Activated naive CD4-positive, alpha-beta T cell treated with anti-CD3 and anti-CD28 coated beads, Interleukin-2, amount 50 U/mL, for 24 hours (primary cell): ENCODE measurements at regions not wholly inside any gene's neighbourhood (a gene's known extent, or its start where the extent isn't known, plus 50 kb on each side); places are given as distances from the start of the nearest gene placed in this dataset.

Experiments
- H3K27ac Mint-ChIP-seq: one replicate; pipeline ENCODE4 v1.8.0; 2021; ENCODE audit warnings: mild to moderate bottlenecking, mixed read lengths
- H3K27me3 Mint-ChIP-seq: one replicate; pipeline ENCODE4 v1.8.0; 2021; ENCODE audit warnings: mixed read lengths
- H3K36me3 Mint-ChIP-seq: one replicate; pipeline ENCODE4 v1.8.0; 2021; ENCODE audit warnings: mixed read lengths
- H3K4me1 Mint-ChIP-seq: one replicate; pipeline ENCODE4 v1.8.0; 2021; ENCODE audit warnings: mixed read lengths
- H3K4me3 Mint-ChIP-seq: one replicate; pipeline ENCODE4 v1.8.0; 2021; ENCODE audit warnings: mild to moderate bottlenecking, mixed read lengths
- H3K9me3 Mint-ChIP-seq: one replicate; pipeline ENCODE4 v1.8.0; 2021; ENCODE audit warnings: mixed read lengths

DNA sequence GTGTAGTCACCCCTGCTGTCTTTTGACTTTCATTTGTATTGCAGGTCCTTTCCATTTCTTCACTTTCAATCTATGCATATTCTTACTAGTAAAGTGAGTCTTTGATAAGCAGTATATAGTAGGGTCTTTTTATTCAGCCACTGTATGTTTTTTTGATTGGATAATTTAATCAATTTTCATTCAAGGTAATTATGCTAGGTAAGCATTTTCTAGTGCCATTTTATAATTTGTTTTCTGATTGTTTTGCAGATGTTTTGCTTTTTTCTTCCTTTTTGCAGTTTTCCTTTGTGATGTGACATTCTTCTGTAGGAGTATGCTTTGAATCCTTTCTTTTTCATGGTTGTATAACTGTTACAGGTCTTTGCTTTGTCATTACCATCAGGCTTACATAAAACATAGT, 504.3 kb upstream of the GBE1 start:
- Mint-ChIP-seq H3K4me3 (no peak overlapping the region), H3K27ac (no peak overlapping the region), H3K9me3 (peaks cover 5% of the 10 kb centered on the region), H3K36me3 (no peaks in the 10 kb centered on the region), H3K4me1 (no peaks in the 10 kb centered on the region), H3K27me3 (no peaks in the 10 kb centered on the region)

GRCh38 chr3:82262193-82262592, 500.7 kb upstream of the GBE1 start:
- Mint-ChIP-seq H3K27me3 (no peaks in the 10 kb centered on the region), H3K36me3 (no peaks in the 10 kb centered on the region), H3K9me3 (peaks cover 5% of the 10 kb centered on the region), H3K4me3 (no peak overlapping the region), H3K27ac (no peak overlapping the region), H3K4me1 (no peaks in the 10 kb centered on the region)

- Mint-ChIP-seq H3K4me3 (no peak overlapping the region), H3K27ac (no peak overlapping the region), H3K27me3 (no peaks in the 10 kb centered on the region), H3K4me1 (no peaks in the 10 kb centered on the region), H3K9me3 (peaks cover 5% of the 10 kb centered on the region), H3K36me3 (no peaks in the 10 kb centered on the region)
Observed at GRCh38 chr3:82261637-82262036, 500.2 kb upstream of the GBE1 start.

DNA sequence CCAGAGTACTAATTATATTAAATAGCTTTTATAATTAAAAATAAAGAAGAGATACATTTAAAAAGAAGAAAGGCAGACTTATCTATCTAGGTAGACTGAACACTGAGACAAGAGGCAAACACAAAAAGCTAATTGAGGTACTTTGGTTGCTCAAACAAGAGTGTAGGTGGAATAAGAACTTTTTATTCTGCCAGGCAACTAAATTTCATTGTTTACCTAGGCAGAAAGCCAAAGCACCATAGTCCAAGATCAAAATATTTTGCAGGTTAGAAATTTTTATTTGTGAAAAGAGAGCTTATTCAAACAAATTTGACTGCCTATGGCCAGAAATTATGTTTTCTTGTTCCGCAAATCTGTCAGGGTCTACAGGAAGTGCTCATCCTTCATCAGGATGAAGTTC, 499.6 kb upstream of the GBE1 start:
- no peaks in the 10 kb centered on the region for H3K4me1 Mint-ChIP-seq

GRCh38 chr3:82259994-82260393, 498.5 kb upstream of the GBE1 start:
- H3K4me1 Mint-ChIP-seq = no peaks in the 10 kb centered on the region
- H3K27me3 Mint-ChIP-seq = no peaks in the 10 kb centered on the region
- no peak overlapping the region for H3K27ac Mint-ChIP-seq
- H3K4me3 Mint-ChIP-seq = no peak overlapping the region
- H3K36me3 Mint-ChIP-seq = no peaks in the 10 kb centered on the region
- H3K9me3 Mint-ChIP-seq = peaks cover 5% of the 10 kb centered on the region

More for the DNA sequence above, 499.6 kb upstream of the GBE1 start:
- Mint-ChIP-seq H3K27ac (no peak overlapping the region), H3K9me3 (peaks cover 5% of the 10 kb centered on the region), H3K36me3 (no peaks in the 10 kb centered on the region), H3K4me3 (no peak overlapping the region), H3K27me3 (no peaks in the 10 kb centered on the region)

DNA sequence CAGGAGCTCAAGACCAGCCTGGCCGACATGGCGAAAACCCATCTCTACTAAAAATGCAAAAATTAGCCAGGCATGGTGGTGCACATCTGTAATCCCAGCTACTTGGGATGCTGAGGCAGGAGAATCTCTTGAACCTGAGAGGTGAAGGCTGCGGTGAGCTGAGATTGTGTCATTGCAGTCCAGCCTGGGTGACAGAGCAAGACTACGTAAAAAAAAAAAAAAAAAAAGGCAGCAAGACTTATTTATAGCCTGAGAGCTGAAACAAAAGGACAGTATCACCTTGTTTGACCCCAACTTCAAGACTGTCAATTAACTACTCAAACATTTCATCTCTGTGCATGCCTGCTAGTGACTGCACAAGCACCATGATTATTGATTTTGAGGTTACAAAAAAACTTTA, 478.9 kb upstream of the GBE1 start:
- no peaks in the 10 kb centered on the region for H3K4me1 Mint-ChIP-seq
- H3K27ac Mint-ChIP-seq = no peak overlapping the region
- H3K27me3 Mint-ChIP-seq = no peaks in the 10 kb centered on the region
- no peak overlapping the region for H3K4me3 Mint-ChIP-seq
- no peaks in the 10 kb centered on the region for H3K36me3 Mint-ChIP-seq
- peaks cover 5% of the 10 kb centered on the region for H3K9me3 Mint-ChIP-seq

DNA sequence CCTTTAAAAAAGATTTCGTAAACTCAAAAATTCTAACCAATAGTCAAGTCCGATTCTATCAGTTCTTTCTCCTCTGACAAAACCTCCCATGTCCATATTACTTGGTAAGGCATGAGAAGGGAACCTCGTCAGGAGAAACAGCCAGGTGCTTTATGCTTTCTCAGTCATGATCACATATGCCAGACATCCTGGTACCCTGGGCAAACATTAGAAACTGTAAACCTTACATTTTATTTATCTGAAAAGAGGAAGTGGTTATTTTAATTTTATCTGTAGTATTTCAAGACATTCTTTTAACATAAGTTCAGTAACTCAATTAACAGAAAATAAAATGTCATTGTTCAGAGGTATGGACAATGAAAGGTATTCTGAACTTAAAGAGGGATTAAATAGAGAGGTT, 474.8 kb upstream of the GBE1 start:
- peaks cover 4% of the 10 kb centered on the region for H3K9me3 Mint-ChIP-seq
- no peaks in the 10 kb centered on the region for H3K4me1 Mint-ChIP-seq
- H3K36me3 Mint-ChIP-seq = no peaks in the 10 kb centered on the region
- no peak overlapping the region for H3K27ac Mint-ChIP-seq
- no peaks in the 10 kb centered on the region for H3K27me3 Mint-ChIP-seq
- H3K4me3 Mint-ChIP-seq = no peak overlapping the region

DNA sequence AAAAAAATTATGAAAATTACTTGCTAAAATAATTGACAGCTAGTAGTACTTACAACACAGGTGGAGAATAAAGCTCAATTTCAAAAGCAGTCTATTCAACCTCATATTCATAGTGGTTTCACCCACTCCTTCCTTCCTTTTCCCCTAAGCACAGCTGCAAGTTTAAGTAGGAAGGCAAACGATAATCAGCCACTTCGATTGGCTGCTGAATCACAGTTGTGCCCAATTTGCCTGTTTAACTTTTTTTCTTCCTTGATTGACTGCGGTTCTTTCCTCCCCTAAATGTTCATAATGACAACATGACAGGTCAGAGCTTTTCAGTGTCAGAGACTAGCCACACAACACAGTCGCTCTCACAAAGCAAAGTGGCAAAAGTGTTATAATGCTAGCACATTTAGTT, 468.0 kb upstream of the GBE1 start:
- Mint-ChIP-seq H3K27ac (no peak overlapping the region), H3K9me3 (no peaks in the 10 kb centered on the region)

GRCh38 chr3:82224661-82225060, 463.2 kb upstream of the GBE1 start:
- Mint-ChIP-seq H3K36me3 (no peaks in the 10 kb centered on the region), H3K4me1 (peaks cover 3% of the 10 kb centered on the region), H3K4me3 (no peak overlapping the region), H3K27me3 (no peaks in the 10 kb centered on the region), H3K27ac (no peak overlapping the region), H3K9me3 (no peaks in the 10 kb centered on the region)

More for the DNA sequence above, 468.0 kb upstream of the GBE1 start:
- no peaks in the 10 kb centered on the region for H3K27me3 Mint-ChIP-seq
- no peaks in the 10 kb centered on the region for H3K36me3 Mint-ChIP-seq
- peaks cover 4% of the 10 kb centered on the region for H3K4me1 Mint-ChIP-seq
- H3K4me3 Mint-ChIP-seq = no peak overlapping the region

DNA sequence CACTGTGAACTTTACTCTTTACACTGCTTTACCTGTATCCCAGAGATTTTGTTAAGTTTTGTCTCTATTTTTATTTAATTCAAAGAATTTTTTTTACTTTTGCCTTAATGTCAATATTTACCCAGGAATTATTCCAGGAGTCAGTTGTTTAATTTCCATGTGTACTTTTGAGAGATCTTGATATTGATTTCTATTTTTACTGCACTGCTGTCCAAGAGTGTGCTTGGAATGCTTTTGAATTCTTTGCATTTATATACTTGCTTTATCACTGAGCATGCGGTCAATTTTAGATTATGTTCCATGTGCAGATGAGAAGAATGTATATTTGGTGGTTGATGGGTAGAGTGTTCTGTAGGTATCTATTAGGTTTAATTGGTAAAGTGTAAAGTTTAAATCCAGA, 461.0 kb upstream of the GBE1 start:
- Mint-ChIP-seq H3K36me3 (no peaks in the 10 kb centered on the region), H3K9me3 (no peaks in the 10 kb centered on the region), H3K4me1 (no peaks in the 10 kb centered on the region), H3K27ac (no peak overlapping the region), H3K4me3 (no peak overlapping the region), H3K27me3 (no peaks in the 10 kb centered on the region)

DNA sequence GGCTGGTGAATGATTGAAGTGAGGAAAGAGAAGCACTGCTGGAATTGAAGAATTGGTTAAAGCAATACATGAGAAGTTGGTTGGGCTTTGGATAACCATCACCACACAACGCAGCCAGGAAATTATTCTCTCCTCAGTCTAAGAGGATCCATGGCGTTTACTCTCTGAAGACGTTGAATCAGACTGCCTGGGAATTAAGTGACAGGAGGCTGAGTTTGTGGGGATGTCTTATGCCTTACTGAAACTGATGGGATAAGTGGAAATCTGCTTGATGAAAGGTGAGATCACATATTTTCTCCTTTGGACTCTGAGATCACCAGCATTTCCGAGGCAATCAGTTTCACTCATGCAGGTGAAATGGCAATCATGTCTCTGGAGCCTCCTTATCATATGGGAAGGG, 456.1 kb upstream of the GBE1 start:
- Mint-ChIP-seq H3K4me3 (no peak overlapping the region), H3K27ac (no peak overlapping the region), H3K36me3 (no peaks in the 10 kb centered on the region), H3K27me3 (no peaks in the 10 kb centered on the region), H3K9me3 (no peaks in the 10 kb centered on the region), H3K4me1 (no peaks in the 10 kb centered on the region)

DNA sequence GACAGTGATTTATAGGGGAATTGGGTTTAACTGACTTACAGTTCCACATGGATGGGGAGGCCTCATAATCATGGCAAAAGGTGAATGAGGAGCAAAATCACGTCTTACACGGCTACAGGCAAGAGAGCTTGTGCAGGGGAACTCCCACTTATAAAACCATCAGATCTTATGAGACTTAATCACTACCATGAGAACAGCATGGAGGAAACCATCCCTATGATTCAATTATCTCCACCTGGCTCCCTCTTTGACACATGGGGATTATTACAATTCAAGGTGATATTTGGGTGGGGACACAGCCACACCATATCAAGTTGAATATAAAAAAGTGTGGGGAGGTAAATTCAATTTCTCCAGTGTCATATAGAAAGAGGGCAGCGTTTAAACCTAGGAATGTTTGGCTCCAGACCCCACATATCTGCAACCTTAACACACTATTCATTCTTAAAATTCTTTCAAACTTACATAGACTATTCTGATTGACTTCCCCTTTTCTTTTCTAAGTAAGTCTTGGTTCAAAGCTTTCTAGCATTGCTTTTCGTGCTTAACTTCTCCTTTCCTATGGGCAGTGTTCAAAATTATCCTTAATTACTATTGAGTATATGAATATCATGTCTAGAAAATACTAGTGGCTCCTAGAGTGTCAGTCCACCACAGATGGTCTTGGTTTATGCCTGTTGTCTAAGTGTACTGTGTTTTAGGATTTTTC, 446.7 kb upstream of the GBE1 start:
- no peaks in the 10 kb centered on the region for H3K4me1 Mint-ChIP-seq
- no peaks in the 10 kb centered on the region for H3K36me3 Mint-ChIP-seq
- no peak overlapping the region for H3K27ac Mint-ChIP-seq
- H3K9me3 Mint-ChIP-seq = no peaks in the 10 kb centered on the region
- H3K4me3 Mint-ChIP-seq = no peak overlapping the region
- no peaks in the 10 kb centered on the region for H3K27me3 Mint-ChIP-seq

- H3K27ac Mint-ChIP-seq = no peak overlapping the region
- no peak overlapping the region for H3K4me3 Mint-ChIP-seq
- no peaks in the 10 kb centered on the region for H3K9me3 Mint-ChIP-seq
- no peaks in the 10 kb centered on the region for H3K27me3 Mint-ChIP-seq
- no peaks in the 10 kb centered on the region for H3K4me1 Mint-ChIP-seq
- H3K36me3 Mint-ChIP-seq = no peaks in the 10 kb centered on the region
Observed at GRCh38 chr3:82202269-82202668, 440.8 kb upstream of the GBE1 start.

DNA sequence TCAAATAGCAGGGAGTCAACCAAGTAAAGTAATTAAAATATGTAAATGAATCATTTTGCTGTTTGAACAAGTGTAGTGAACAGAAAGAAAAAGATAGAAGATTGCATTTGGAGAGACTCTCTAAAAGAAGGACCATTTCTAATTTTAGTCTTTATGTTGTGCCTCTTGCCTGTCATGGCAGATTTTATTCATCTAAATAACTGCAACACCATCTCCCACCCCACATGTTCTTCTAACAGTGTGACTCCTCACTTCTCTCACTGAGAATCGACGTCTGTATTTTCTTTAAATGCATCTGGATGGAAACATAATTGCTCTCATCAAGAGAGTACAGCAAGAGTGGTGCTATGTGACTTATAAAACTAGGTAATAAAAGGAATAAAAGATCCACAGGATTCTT, 439.9 kb upstream of the GBE1 start:
- Mint-ChIP-seq H3K27ac (no peak overlapping the region), H3K27me3 (no peaks in the 10 kb centered on the region), H3K36me3 (no peaks in the 10 kb centered on the region), H3K9me3 (no peaks in the 10 kb centered on the region), H3K4me3 (no peak overlapping the region), H3K4me1 (no peaks in the 10 kb centered on the region)

GRCh38 chr3:82198009-82198408, 436.6 kb upstream of the GBE1 start:
- Mint-ChIP-seq H3K4me1 (no peaks in the 10 kb centered on the region), H3K27me3 (no peaks in the 10 kb centered on the region), H3K4me3 (no peak overlapping the region), H3K36me3 (no peaks in the 10 kb centered on the region), H3K27ac (no peak overlapping the region), H3K9me3 (no peaks in the 10 kb centered on the region)

GRCh38 chr3:82196645-82197044, 435.2 kb upstream of the GBE1 start:
- Mint-ChIP-seq H3K27me3 (no peaks in the 10 kb centered on the region), H3K9me3 (no peaks in the 10 kb centered on the region), H3K4me1 (no peaks in the 10 kb centered on the region), H3K27ac (no peak overlapping the region), H3K36me3 (no peaks in the 10 kb centered on the region), H3K4me3 (no peak overlapping the region)

GRCh38 chr3:82194870-82195269, 433.4 kb upstream of the GBE1 start:
- Mint-ChIP-seq H3K27ac (no peak overlapping the region), H3K36me3 (no peaks in the 10 kb centered on the region), H3K4me1 (no peaks in the 10 kb centered on the region), H3K27me3 (no peaks in the 10 kb centered on the region), H3K9me3 (no peaks in the 10 kb centered on the region), H3K4me3 (no peak overlapping the region)
